CD1c-positive myeloid dendritic cell (primary cell): ENCODE measurements at regions not wholly inside any gene's neighbourhood (a gene's known extent, or its start where the extent isn't known, plus 50 kb on each side); places are given as distances from the start of the nearest gene placed in this dataset.
"Not testable (repeated sequence)": the region's sequence is repeated elsewhere in the genome, so short reads cannot be mapped to it uniquely, and the experiment has no call there.

ENCODE experiments used
- DNase-seq: peaks from one replicate; pipeline ENCODE4 v3.0.0-alpha.2; 2016; ENCODE audit errors: extremely low spot score

DNA sequence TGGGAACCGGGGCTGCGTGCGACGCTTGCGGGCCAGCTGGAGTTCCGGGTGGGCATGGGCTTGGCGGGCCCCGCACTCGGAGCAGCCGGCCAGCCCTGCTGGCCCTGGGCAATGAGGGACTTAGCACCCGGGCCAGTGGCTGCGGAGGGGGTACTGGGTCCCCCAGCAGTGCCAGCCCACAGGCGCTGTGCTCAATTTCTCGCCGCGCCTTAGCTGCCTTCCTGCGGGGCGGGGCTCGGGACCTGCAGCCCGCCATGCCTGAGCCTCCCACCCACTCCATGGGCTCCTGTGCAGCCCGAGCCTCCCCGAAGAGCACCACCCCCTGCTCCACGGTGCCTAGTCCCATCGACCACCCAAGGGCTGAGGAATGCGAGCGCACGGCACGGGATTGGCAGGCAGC, 63.8 kb downstream of the PLXNA1 start:
- DNase-seq = not testable (repeated sequence)

GRCh38 chr3:127049393-127049792, 66.5 kb downstream of the PLXNA1 start:
- no peak for DNase-seq

DNA sequence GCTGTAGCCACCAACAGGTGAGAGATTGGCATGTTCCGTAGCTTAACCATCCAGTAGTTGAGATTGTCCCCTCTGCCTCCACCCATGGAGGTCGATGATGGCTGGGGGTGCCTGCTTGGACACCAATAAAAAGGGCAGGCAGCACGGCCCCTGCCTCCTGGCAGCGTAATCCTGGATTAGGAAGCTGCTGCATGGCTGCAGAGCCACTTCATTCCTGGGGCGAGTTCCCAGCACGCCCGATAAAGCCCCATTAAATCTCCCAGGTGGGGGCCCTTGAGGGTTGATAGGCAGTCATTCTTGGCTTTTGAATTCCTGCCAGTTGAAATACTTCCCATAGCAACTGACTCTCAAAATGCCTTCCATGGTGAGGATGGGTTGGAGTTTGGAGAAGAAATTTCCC, 67.8 kb downstream of the PLXNA1 start:
- no peak for DNase-seq

DNA sequence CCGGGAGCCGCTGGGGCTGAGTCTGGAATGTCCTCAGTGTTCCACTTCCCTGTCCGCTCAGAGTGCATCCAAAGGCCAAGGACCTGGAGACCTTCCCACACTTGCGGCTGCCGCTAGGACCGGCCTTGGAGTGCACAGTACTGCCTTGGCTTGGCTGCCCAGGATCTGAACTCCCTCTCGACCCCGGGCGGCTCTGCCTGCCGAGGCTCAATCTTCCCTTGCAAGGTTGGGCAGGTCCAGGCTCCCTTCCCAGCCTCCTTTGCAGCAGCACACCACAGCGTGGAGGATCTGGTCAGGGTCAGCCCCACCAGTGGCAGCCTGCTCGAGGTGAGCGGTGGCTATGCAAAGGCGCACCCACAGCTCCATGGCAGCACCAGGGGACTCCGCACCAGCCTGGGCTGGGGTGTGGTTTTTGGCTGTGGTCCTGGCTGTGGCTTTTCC, 69.2 kb downstream of the PLXNA1 start:
- no peak for DNase-seq

DNA sequence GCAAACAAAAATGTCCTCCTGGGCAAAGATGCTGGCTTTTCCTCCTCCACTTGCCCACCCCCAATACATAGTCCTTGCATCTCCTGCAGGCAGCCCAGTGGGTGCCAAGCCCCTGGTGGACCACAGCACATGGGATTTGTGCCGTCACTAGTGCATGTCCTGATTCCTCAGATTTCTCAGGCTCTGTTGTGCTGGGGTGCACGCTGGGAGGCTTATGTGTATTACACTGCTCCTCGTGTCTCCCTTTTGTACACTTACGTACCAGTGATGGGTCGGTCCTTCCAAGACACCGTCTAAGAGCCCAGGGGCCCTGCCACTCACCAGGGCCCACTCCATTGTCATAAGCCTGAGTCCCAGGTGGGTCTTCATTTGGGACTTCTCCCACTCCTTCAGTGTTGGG, 70.1 kb downstream of the PLXNA1 start:
- no peak for DNase-seq

DNA sequence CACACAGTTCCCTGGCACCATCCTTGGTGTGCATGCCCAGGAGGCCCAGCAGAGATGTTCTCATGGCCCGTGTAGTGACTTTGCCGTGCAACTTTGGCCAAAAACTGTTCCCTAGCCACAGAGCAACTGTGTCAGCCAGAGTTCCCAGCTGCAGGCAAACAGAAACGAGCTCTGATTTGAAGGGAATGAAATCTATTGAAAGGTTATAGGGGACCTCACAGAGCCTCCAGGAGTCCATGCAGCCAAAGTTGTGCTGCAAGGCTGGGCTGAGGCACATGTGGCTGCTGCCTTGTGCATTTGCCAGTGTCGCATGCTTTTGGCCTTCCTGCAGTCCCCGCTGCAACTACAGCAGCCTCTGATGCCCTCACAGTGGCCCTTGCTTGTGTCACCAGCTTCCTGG, 70.5 kb downstream of the PLXNA1 start:
- no peak for DNase-seq

DNA sequence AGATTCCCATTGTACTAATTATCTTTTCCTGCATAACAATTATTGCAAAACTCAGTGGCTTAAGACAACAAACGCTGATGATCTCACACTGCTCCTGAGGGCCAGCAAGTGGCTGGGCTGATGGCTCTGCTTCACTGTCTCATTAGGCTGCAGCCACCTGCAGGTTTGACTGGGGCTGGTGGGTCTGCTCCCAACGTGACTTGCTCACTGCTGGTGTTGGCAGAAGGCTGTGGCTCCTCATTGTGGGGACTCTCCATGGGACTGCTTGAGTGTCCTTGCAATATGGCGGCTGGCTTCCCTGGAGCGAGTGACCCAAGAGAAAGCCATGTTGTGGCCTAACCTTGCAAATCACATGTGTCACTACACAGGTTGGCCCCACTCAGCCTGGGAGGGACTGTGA, 71.1 kb downstream of the PLXNA1 start:
- DNase-seq = no peak

DNA sequence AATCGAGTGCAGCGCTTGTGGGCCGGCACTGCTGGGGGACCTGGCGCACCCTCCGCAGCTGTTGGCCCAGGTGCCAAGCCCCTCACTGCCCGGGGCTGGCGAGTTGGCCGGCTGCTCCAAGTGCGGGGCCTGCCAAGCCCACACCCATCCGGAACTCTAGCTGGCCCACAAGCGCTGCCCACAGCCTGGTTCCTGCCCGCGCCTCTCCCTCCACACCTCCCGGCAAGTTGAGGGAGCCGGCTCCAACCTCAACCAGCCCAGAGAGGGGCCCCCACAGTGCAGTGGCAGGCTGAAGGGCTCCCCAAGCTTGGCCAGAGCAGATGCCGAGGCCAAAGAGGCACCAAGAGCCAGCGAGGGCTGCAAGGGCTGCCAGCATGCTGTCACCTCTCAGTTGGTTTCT, 73.4 kb downstream of the PLXNA1 start:
- no peak for DNase-seq

- DNase-seq = no peak
These were observed 74.1 kb downstream of the PLXNA1 start for GRCh38 chr3:127056976-127057375.

DNA sequence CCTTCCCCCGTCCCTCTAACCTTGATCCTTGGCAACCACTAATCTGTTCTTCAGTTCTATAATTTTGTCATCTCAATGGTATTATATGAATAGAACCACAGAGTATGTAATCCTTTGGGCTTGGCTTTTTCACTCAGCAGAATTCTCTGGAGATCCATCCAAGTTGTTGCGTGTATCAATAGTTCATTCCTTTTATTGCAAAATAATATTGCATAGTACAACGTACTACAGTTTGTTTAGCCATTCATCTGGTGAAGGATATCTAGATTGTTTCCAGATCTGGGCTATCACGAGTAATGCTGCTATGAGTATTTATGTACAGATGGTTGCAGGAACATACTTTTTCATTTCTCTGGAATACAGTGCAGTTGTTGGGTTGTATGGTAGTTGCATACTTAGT, 76.2 kb downstream of the PLXNA1 start:
- DNase-seq = no peak

- no peak for DNase-seq
These were observed 78.7 kb downstream of the PLXNA1 start for GRCh38 chr3:127061641-127062040.

- no peak for DNase-seq
These were observed 80.0 kb downstream of the PLXNA1 start for GRCh38 chr3:127062926-127063325.

- DNase-seq = no peak
These were observed 81.0 kb downstream of the PLXNA1 start for GRCh38 chr3:127063916-127064315.

GRCh38 chr3:127064391-127065137, 81.6 kb downstream of the PLXNA1 start:
- DNase-seq = no peak

DNA sequence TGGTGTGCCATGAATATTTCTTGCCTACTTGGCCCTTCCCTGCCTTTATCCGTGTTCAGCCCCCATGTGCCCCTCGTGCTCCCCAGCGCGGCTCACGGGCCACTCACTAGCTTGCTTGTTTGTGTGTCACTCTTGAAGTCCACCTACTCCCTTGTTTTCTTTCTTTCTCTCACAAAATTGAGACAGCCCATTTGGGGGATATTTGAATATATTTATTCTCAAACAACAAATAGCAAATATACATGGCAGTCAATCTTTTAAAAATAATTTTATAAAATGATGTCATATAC, 82.2 kb downstream of the PLXNA1 start:
- no peak for DNase-seq

GRCh38 chr3:127065561-127066290, 82.8 kb downstream of the PLXNA1 start:
- DNase-seq = no peak

DNA sequence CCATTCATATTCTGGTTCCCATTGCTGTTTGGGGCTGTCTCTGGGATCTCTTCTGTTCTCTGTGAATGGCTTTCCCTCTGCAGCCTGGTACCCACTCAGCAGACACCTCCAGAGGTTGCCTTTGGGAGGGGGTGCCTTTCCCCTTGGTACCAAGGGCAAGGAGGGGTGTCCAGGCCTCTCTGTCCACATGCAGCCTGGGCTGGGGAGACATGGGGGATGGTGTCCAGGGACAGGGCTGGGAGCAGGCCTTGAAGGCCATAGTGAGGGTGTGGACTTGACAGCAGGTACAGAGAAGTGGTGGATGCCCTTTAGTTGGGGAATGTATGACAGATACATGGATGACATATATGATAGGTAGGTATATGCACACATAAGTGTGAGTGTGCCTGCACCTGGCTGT, 83.7 kb downstream of the PLXNA1 start:
- no peak for DNase-seq

- DNase-seq = no peak
These were observed 84.4 kb downstream of the PLXNA1 start for GRCh38 chr3:127067116-127067910.

DNA sequence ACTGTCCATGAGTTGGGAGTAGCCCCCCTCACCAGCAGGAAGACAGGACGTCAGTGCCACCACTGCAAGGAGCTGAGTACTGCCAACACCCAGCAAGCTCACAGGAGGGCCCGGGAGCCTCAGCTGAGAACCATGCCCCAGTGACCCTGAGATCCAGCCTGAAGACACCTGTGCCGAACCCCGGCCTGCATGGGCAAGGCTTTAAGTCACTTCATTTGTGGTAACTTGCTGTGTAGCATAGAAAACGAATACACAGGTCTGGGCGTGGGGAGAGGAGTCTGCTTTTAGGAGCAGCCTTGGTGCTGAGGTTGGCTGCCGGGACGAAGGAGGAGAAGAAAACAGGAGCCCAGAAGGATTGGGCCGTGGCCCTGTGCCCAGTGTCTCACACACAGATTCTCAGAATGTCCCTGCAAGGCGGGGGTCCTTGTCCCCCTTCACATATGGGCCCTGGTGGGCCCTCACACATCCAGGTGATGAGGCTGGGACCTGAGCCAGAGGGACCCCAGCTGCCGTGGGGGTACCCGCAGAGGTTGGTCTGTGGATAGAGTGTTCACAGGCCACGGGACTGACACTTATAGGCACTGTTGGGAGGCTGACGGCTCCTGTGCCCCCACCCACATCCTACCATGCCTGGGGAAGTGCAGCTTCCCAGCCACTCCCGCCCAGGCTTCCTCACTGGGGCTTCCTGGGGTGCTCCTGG, 85.3 kb downstream of the PLXNA1 start:
- no peak for DNase-seq

DNA sequence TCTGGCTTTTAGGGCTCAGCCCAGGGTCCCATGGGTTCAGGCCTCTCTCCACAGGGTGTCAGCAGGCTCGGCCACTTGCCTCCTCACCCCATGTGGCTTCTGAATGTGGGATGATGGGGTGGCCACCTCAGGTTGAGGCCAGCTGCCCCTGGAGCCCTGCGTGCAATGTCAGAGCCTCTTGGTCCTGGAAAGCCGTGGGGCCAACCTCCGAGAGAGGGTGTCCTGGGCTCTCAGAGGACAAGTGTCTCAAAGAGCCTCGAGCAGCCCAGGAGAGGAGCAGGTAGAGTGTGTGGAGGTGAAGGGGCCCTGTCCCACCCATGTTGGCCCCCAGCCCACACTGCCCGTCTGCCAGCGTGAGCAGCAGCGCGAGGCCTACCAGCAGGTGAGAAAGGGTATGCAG, 86.0 kb downstream of the PLXNA1 start:
- DNase-seq = no peak

GRCh38 chr3:127069814-127070440, 87.0 kb downstream of the PLXNA1 start:
- DNase-seq = no peak

GRCh38 chr3:127070776-127071175, 87.9 kb downstream of the PLXNA1 start:
- DNase-seq = no peak
